HG03565 (cell line): ENCODE measurements at regions not wholly inside any gene's neighbourhood (a gene's known extent, or its start where the extent isn't known, plus 50 kb on each side); places are given as distances from the start of the nearest gene placed in this dataset.

Source experiments
- ATAC-seq: cut with Tn5 transposase; IDR thresholded peaks from one replicate; pipeline ENCODE4 v1.9.1; 2021; ENCODE audit warnings: mild to moderate bottlenecking, moderate library complexity; ENCODE audit not compliant: unreplicated experiment

DNA sequence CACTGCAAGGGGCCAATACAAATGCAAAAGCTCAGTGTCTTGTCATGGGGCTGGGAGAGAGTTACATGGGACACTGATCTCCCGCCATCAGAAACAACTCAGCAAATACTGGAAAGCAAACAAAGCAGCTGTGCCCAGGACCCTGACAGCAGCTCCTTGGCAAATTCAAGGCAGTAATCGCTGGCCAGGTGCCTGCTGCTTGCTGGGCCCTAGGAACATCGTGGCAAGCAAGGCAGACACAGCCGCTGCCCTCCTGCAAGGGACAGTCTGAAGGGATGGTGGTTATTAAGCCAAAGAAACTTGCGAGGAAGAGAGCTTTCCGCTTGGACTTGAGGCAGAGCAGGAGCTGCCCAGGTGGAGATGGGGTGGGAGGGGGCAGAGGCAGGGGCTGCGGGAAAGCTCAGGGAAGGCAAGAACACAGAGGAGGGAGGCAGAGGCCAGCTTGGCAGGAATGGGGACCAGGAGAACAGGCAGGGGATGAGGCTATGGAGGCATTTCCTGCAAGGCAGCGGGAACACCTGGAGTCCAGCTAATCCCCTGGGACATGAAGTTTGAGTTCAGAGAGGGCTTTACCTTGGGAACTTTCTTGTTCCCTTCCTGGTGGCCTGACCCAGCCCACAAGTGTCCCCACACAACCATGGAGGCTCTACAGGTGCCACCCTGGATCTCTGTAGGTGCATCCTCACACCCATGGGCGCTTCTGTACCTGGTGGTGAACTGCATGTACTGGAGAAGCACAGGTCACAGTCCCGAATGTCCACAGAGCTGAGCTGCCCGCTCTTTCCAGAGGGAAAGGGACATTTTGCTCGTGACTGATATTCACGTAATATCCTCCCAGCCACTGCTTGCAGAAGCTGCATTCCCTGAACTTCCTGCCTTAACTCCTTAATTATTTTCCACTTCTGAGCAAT, 78.7 kb upstream of the ATP2B2 start:
- ATAC-seq, result no peak

DNA sequence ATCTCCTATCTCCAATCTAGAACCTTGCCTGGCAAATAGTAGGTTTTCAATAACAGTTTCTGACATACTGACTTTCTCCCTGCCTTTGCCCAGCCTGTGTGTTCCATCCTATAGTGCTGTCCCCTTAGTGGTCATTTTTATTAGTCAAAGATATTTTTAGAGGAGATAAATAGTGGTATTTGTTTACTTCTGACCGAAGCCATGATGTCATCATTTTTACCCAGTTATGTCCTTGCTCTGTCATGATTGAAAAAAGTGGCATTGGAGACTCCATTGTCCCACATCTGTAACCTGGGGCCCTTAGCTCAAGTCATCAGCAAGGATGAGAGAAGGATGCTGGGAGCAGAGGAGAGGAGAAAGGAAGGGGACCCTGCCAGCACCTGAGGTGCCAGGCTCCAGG, 80.6 kb upstream of the ATP2B2 start:
- ATAC-seq, result no peak

DNA sequence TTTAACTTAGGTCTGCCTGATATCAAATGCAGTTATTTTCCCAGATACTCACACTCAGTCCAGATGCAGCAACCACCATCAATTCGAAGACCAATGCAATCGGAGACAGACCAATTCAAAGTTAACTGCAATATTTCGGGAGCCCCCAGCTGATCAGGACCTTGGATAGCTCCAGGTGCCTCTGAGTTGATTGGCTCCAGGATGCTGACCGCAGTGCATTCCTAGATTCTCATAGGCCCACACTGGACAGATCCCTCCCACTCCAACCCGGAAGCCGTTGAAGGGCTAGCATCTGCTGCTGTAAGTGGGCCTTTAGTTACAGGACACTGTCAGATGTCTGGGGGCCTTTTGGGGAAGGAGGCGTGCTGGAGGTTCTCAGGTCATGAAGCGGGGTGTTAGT, 89.5 kb upstream of the ATP2B2 start:
- ATAC-seq, result no peak

DNA sequence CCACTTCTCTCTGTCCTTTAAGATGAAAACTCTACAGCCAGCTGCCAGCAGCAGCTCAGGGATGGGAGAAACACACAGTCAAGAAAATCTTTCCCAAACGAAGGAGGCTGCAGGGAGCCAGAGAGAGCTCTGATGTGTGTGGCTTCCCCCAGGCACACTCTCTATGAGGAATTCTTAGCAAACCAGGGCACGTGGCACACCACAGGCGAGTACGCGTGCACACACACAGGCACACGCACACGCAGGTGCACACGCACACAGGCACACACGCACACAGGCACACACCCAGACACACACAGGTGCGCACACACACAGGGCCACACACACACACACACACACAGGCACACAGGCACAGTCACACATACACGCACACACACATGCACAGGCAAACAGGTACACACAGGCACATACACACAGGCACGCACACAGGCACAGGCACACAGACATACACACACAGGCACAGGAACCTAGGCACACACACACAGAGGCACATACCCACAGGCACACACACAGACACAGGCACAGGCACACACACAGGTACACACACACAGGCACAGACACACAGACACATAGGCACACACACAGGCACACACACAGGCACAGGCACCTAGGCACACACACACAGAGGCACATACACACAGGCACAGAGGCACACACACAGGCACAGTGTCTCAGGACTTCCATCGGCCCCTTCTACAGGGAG, 91.5 kb upstream of the ATP2B2 start:
- ATAC-seq, result no peak

DNA sequence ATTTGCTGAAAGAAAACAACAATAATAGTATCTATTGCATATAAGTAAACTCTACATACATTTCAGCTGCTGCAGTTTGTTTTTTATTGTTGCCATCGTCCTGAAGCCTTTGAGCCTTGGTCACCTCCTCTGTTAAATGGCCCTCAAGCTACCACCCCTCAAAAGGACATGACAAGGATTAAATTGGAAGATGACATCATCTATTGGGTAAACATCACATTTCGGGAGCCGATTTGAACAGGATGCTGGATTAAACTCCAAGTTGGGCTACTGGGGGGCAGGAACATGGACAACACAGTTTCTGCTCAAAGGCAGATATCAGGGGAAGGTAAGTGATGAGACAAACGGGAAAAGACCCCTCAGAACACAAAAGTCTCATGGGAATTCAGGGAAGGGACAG, 92.3 kb upstream of the ATP2B2 start:
- no peak for ATAC-seq

DNA sequence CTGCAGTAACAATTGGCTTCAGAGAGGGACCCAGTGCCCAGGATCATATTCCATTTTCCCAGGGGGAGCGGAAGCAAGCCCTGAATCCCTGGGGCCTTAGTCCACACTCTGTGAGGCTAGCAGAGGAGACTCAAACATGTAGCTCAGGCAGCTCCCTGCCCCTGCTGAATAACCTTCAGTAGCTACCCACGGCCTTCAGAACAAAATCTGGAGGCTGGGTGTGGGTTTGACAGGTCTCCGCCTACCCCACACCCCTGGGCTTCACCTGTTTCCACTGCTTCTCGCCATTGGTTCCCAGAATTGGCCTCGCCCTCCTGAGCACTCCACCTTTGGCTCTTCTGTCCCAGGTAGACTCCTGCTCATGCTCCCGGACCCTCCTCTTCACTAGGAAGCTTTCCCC, 93.6 kb upstream of the ATP2B2 start:
- ATAC-seq, result no peak

DNA sequence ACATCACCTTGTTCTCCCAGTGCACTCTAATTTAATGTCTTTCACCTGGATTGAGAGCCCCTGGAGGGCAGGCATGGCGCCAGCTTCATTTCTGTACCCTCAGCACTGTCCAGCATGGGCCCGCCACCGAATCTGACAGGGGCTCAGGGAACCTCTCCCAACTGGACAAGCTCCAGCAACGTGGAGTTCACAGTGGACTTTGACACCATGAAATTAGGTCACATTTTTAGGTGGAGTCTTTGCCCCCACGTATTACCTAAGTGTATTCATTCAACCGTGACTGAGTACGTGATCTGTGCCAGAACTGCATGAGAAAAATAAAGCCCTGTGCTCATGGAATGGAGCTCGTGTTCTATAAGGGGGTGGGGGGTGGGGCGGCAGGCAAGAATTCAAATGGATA, 94.1 kb upstream of the ATP2B2 start:
- ATAC-seq, result no peak

DNA sequence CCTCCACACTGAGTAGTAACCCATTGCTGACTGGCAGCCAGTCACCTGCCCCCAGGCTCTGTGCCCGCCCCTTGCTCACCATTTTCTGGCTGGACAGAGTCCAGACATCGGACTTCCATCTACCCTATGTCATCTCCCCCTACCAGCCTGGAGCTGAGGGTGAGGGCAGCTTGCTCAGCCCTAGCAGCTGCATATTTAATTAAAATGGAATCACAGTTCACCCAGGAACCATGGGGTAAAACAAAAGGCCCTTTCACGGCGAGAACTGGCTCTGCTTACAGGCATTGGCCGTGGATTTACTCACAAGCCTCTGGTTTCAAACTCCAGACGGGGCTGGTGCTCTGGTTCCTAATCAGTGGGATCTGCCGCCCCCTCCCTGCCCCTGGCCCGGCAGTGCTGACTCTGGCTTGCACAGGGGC, 94.9 kb upstream of the ATP2B2 start:
- ATAC-seq, result no peak

DNA sequence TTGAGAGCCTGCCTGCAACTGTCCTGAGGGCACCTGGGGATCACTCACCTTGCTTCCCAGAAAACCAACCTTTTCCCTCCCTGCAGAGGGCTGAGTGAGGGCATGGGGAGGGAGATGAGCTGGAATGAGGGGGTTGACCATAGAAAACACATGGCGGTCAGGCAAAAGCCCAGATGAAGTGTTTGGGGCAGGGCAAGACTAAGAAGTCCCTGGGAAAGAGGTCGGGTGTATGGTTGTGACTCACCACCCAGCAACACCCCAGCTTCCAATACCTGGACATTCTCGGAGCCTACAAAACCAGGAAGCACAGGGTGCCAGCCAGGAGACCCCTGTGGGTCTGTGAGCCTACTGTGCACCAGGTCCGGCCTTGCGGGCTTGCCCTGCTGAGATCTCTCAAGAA, 95.3 kb upstream of the ATP2B2 start:
- no peak for ATAC-seq

DNA sequence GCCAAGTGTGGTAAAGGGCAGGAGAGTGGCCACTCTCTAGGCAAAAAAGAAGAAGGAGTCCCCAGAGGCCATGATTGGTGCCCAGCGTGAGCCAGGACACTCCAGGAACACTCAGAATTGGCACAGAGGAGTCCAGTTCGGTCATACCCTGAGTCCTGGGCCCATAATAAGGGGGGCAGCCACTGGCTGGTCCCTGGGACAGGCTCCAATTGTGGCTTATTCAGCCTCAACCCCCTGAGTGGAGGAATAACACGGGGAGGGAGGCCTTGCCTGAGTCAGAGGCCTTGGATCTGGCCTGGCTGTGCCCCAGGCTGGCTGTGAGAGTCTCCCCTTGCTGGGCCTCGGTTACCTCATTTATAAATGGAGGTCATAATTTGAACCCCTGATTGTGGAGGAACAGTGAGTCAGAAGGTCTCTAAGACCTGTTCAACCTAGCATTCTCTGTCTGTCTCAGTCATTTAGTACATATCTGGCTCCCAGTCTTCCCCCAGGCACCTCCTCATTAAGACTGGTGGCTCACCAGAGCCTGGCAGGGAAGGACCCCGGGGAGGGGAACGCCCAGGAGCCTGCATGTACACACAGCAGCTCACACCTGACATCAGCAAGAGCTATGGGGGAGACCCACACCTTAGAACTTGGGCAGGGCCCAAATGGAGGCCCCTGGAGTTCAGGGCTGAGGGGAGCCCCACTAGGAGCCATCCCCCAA, 95.9 kb upstream of the ATP2B2 start:
- ATAC-seq, result no peak

DNA sequence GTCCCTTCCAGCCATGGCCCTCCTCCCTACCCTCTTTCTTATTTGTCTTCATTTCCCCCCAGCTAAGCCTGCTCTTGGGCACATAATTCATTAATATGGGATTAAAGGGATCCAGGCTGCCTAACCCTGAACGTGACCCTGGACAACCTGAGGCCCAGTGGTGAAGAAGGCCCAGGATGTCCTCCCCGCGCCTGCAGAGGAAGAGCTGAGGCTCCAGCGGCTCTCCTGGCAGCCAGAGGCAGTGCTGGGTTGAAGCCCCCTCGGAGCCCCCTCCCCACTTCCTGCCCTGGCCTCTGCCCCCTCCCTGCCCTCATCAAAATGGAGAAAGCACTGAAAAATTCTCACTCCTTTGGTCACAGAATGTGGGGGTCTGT, 96.5 kb upstream of the ATP2B2 start:
- no peak for ATAC-seq

DNA sequence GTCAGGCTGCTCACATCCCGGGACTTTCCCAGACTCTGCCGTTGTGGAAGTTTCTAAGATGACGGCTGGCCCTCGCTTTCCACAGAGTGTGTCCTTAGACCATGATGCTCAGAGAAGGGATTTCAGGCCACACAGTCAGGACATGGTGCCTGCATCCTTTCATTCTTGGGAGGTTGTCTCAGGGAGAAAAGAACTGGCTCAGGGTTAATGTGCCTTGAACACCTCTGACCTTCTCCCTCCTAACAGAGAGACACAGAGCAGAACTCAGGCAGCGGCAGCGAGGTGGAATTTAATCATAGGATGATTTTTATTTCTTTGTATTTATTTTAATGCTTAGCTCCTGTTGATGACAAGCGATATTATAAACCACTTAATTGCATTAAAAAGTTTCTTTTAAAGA, 96.9 kb upstream of the ATP2B2 start:
- ATAC-seq, result no peak

DNA sequence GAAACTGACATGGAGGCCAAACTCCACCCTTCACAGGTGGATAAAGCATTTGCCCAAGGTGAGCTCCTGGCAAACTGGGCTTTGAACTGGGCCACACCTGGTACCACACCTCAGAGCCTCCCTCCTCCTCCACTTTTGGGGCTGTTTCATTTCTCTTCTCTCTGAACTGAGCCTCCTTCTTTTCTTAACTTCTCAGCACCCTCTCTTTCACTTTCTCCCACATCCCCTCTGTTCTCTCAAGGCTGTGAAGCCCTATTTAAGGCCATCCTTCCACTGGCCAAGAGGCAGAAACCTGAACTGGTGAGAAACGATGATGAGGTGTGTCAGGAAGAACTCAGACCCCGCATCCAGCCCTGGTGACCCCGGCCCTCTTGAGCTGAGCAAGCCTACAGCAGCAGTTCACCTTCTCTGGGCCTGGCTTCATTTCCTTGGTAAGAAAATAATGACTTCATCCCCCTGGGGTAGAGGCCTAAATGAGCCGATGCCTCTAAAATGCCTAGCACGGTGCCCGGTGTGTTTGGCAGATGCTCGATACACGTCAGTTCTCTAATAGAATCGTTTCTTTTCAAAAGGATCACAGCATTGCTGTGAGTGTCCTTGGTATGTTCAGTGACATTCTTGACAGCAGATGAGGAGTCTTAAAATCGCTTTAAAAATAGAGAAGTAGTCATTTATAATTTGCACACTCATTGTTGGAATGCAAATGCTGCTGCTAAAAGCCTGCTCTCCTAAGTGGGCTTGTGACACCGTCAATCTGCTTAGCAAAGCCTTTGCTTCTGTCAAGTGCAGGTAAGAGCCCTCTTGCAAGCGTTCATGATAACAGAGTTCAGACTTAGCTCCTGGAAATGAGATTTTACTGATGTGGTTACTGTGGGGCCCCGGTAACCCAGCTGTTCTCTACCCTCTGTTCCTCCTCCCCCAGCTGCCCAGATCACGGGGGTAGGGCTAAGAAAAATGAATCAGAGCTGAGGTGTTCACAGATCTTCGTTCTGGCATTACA, 97.7 kb upstream of the ATP2B2 start:
- ATAC-seq, result peak; percentile 73

DNA sequence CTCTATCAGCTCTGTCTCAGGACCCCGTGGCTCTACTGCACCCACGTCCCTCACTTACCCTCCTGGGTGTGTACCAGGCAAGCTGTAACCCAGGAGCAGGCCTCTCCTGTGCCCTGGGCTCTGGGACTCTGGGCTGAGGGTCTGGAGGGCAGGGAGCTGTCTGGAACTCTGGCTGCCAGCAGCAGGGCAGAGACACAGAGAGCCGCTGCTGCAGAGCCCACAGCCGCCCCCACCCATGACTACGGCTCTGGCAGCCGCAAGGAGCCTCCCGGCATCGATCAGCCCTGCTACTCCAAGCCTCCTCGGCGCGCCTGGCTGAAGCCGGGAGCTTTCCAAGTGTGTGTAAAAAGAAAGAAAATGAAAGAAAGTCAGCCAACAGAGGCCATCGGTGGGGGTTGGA, 103.7 kb upstream of the ATP2B2 start:
- ATAC-seq, result no peak

DNA sequence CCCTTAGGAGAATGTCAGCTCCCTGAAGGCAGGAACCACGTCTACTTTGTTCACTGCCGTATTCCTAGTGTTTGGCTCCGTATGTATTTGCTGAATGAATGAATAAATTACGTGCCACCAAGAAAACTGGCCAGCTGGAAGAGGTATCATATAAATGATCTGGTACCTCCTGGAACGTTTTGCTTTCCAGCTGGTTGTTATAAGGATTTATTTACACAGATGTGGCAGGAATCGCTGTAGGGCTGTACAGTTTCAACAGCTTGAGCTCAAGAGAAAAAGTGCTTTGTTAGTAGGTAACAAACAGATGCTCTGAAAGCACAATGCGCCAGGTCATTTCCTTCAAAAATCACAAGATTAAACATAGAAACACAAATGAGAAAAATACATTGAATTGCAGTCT, 108.8 kb upstream of the ATP2B2 start:
- ATAC-seq, result no peak

DNA sequence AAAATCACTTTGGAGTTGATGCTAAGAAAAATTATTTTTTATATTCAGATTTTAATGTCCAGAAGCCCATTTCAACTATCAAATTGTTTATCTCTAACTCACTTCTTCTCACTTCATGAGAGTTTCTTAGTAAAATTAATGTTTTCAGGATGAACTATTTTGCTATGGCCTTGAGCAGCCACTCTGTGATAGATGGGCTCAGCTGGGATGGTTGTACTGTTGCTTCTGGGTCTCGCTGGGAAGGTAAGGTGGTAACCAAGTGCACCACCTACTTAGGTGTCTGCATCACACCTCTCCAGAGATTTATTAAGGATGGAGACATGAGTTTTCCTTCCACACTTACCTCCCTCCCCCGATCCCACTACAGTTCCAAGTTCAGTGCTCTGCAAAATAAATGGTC, 110.3 kb upstream of the ATP2B2 start:
- no peak for ATAC-seq

DNA sequence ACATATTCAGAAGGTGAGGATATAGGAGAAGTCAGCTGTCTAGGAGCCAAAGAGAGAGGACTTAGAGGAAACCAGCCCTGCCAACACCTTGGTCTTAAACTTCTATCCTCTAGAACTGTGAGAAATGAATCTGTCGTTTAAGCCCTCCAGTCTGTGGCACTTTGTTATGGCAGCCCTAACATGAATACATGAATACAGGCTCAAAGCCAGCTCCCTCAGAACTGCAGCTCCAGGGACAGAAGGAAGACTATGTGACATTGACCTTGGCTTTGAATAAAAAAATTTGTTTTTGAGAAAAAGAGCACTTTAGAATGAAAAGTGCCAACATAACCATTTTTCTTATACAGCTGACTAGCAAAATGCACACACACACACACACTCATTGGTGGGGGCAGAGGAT, 110.9 kb upstream of the ATP2B2 start:
- no peak for ATAC-seq

DNA sequence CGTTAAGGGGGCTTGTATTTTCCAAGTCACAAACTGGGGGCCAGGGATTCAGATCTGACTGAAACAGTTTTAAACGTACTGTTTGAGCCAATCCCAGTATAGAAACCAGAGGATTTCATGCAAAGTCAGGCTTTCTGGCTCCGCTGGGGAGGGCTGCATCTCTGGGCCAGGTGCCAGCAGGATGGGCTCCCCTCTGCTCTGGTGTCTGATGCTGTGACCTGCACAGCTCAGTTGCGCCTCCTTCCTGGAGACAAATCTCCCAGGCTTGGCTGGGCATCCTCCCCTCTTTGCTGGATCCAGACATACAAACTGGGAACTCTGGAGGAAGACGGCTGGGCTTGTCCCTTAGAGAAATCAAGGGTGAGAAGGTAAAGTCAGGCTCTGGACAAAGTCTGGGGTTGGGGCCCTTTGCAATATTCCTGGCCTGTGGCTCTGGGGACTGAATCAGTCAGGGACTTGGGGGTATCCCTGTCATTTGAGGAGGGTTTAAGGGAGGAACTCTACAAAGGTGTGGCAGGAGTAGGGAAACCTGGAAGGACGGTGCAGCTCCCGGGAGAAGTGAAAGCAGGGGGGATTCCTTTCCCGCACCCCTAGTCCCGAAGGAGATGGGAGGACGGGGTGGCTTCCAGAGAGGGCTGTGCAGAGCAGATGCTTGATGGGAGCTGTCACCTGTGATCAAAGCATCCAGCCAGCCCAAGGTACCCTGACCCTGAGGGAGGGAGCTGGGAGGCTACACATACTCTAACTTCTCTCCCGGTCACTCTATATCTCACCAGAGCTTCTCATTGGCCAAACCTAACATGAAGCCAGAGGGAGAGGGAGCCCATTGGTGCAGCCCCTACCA, 114.8 kb upstream of the ATP2B2 start:
- no peak for ATAC-seq

DNA sequence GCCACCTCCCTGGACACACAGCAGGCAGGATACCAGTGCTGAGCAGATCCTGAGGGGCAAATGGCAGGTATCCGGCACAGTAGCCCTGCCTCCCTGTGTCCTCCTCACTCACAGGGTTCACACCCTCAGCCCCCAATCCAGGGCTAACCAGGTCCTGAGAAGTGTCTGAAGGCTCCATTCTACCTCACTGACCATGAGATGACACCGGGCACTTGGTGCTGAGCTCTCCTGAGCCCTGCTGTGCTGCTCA, 115.4 kb upstream of the ATP2B2 start:
- ATAC-seq, result no peak
